Type B pancreatic cell (in vitro differentiated cells): ENCODE measurements at regions not wholly inside any gene's neighbourhood (a gene's known extent, or its start where the extent isn't known, plus 50 kb on each side); places are given as distances from the start of the nearest gene placed in this dataset.
"Not testable (repeated sequence)": the region's sequence is repeated elsewhere in the genome, so short reads cannot be mapped to it uniquely, and the experiment has no call there.

ENCODE experiments used
- DNase-seq: peaks from one replicate; pipeline ENCODE4 v3.0.0; 2021; ENCODE audit warnings: mixed read lengths; ENCODE audit not compliant: unreplicated experiment; ENCODE audit errors: extremely low spot score
- H3K27ac Mint-ChIP-seq: 2 replicates; pipeline ENCODE4 v1.8.0; 2021; ENCODE audit warnings: mild to moderate bottlenecking, mixed read lengths
- H3K27me3 Mint-ChIP-seq: 2 replicates; pipeline ENCODE4 v1.8.0; 2021; ENCODE audit warnings: mixed read lengths
- H3K36me3 Mint-ChIP-seq: 2 replicates; pipeline ENCODE4 v1.8.0; 2021; ENCODE audit warnings: mixed read lengths
- H3K4me1 Mint-ChIP-seq: one replicate; pipeline ENCODE4 v1.8.0; 2021; ENCODE audit warnings: mixed read lengths; ENCODE audit not compliant: unreplicated experiment
- H3K4me3 Mint-ChIP-seq: 2 replicates; pipeline ENCODE4 v1.8.0; 2021; ENCODE audit warnings: mild to moderate bottlenecking, mixed read lengths
- H3K9me3 Mint-ChIP-seq: 2 replicates; pipeline ENCODE4 v1.8.0; 2021; ENCODE audit warnings: mixed read lengths
- CTCF ChIP-seq: fragments of 200-600 bp; sonication (generic); conservative IDR thresholded peaks from 2 replicates; pipeline ENCODE4 v1.5.0; 2021; ENCODE audit warnings: antibody characterized with exemption, mild to moderate bottlenecking

- no peak overlapping the region for H3K4me3 Mint-ChIP-seq
- H3K27me3 Mint-ChIP-seq = no peaks in the 10 kb centered on the region
- no peaks in the 10 kb centered on the region for H3K4me1 Mint-ChIP-seq
- H3K36me3 Mint-ChIP-seq = peaks cover 3% of the 10 kb centered on the region
- DNase-seq = no peak
- H3K27ac Mint-ChIP-seq = no peak overlapping the region
- no peak for TF ChIP-seq CTCF
- H3K9me3 Mint-ChIP-seq = no peaks in the 10 kb centered on the region
These were observed 369.3 kb upstream of the ATP11B start for GRCh38 chr3:182424006-182424405.

DNA sequence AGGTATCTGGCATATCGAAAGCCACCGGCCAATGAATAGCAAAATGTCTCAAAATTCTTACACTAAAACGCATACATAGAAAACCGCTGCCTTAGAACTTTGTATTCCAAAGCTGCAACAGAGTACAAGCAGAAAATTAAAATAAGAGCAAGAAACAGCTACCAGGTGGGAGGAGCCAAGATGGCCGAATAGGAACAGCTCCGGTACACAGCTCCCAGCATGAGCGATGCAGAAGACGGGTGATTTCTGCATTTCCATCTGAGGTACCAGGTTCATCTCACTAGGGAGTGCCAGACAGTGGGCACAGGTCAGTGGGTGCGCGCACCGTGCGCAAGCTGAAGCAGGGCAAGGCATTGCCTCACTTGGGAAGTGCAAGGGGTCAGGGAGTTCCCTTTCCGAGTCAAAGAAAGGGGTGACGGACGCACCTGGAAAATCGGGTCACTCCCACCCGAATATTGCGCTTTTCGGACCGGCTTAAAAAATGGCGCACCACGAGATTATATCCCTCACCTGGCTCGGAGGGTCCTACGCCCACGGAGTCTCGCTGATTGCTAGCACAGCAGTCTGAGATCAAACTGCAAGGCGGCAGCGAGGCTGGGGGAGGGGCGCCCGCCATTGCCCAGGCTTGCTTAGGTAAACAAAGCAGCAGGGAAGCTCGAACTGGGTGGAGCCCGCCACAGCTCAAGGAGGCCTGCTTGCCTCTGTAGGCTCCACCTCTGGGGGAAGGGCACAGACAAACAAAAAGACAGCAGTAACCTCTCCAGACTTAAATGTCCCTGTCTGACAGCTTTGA lies 367.2 kb upstream of the ATP11B start:
- H3K4me1 Mint-ChIP-seq, H3K36me3 Mint-ChIP-seq, H3K27ac Mint-ChIP-seq, DNase-seq, H3K9me3 Mint-ChIP-seq, H3K4me3 Mint-ChIP-seq, H3K27me3 Mint-ChIP-seq: not testable (repeated sequence)

GRCh38 chr3:182431972-182432371 lies 361.3 kb upstream of the ATP11B start:
- not testable (repeated sequence) for H3K4me3 Mint-ChIP-seq, H3K4me1 Mint-ChIP-seq, H3K27me3 Mint-ChIP-seq, H3K27ac Mint-ChIP-seq, DNase-seq, H3K36me3 Mint-ChIP-seq, H3K9me3 Mint-ChIP-seq

DNA sequence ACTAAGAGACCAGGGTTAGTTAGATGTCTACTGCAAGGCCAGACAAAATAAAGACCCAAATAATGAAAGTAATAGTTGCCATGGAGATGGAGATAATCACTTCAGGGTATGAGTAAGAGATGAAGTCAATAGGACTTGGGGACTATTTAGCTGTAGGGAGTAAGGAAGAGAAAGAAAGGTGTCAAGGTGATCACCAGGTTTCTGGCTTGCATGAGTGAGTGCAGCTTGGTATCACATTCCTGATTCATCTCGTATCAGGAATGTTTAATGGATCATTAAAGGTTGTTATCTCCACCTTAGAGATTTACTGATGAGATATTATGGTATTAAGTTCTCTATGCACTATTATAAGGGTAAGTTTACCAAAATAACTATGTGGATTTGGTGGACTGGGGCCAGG lies 357.4 kb upstream of the ATP11B start:
- H3K9me3 Mint-ChIP-seq = peaks cover 4% of the 10 kb centered on the region
- no peak overlapping the region for H3K4me3 Mint-ChIP-seq
- peaks cover 4% of the 10 kb centered on the region for H3K36me3 Mint-ChIP-seq
- no peaks in the 10 kb centered on the region for H3K27me3 Mint-ChIP-seq
- no peak overlapping the region for H3K27ac Mint-ChIP-seq
- no peak for TF ChIP-seq CTCF
- peaks cover 5% of the 10 kb centered on the region for H3K4me1 Mint-ChIP-seq
- DNase-seq = no peak

GRCh38 chr3:182436547-182436946 lies 356.8 kb upstream of the ATP11B start:
- Mint-ChIP-seq H3K27ac (no peak overlapping the region), H3K27me3 (no peaks in the 10 kb centered on the region), H3K4me1 (peaks cover 5% of the 10 kb centered on the region), H3K9me3 (peaks cover 4% of the 10 kb centered on the region), H3K36me3 (peaks cover 4% of the 10 kb centered on the region), H3K4me3 (no peak overlapping the region)
- no peak for TF ChIP-seq CTCF
- DNase-seq = no peak

GRCh38 chr3:182438398-182438797 lies 354.9 kb upstream of the ATP11B start:
- DNase-seq = no peak
- no peak overlapping the region for H3K4me3 Mint-ChIP-seq
- H3K27ac Mint-ChIP-seq = no peak overlapping the region
- H3K36me3 Mint-ChIP-seq = peaks cover 4% of the 10 kb centered on the region
- H3K9me3 Mint-ChIP-seq = peaks cover 4% of the 10 kb centered on the region
- no peaks in the 10 kb centered on the region for H3K27me3 Mint-ChIP-seq
- TF ChIP-seq CTCF = no peak
- peaks cover 5% of the 10 kb centered on the region for H3K4me1 Mint-ChIP-seq
